K562 (cell line): ENCODE measurements at regions not wholly inside any gene's neighbourhood (a gene's known extent, or its start where the extent isn't known, plus 50 kb on each side); places are given as distances from the start of the nearest gene placed in this dataset.
A peak's percentile ranks its signal among the peaks of the same experiment; 100 is the strongest.

Experiments used
- ATAC-seq: fragments of 200-7000 bp; cut with Tn5 transposase; 3 replicates; pipeline ENCODE4 v1.9.1; 2020; ENCODE audit warnings: moderate library complexity
- BruUV-seq: library from RNA; stranded (reverse); fragments of 400-500 nt; replicated peaks from 2 replicates; lab custom pipeline; 2021; lab: Mats Ljungman, UMichigan
- CTCF ChIA-PET: fragments of 300-600 bp; formaldehyde crosslinking; extraction: SDS; loops from one replicate; lab custom pipeline; 2021; ENCODE audit warnings: low intra/inter-chr PET ratio; lab: Yijun Ruan, JAX
- POLR2A ChIA-PET: fragments of 300-600, 350-650 bp; sonication (Branson Sonifier 250); formaldehyde crosslinking; extraction: SDS; loops from one replicate; lab custom pipeline; 2021; ENCODE audit warnings: antibody characterized with exemption, inconsistent platforms; lab: Yijun Ruan, JAX
- DNase-seq, 4 experiments: peaks; one replicate each; pipeline versions ENCODE4 v3.0.0 to v3.0.0-alpha.2; 2011 to 2018; ENCODE audit warnings: low spot score in 3 of 4, mixed read lengths in 3 of 4; ENCODE audit errors: extremely low read depth in 1 of 4
- FAIRE-seq: peaks from 2 replicates; lab custom pipeline; 2011; peaks lifted over from hg19 to GRCh38; lab: Jason Lieb, UNC
- H2AFZ ChIP-seq: 2 replicates; pipeline ENCODE4 v1.6.0; 2011; ENCODE audit warnings: low read depth, low read length, control low read depth, inconsistent platforms
- H3K27ac ChIP-seq: fragments of 200-600 bp; 3 replicates; pipeline ENCODE4 v1.8.0; 2011; ENCODE audit warnings: low read depth, mild to moderate bottlenecking, control low read depth, inconsistent platforms, low read length, moderate library complexity, mixed read lengths; ENCODE audit errors: extremely low read depth
- H3K27me3 ChIP-seq, 2 experiments: fragments of 300-600 bp in 1 of 2; 2 replicates in 1 of 2; 3 replicates in 1 of 2; pipeline versions ENCODE4 v1.6.0 to v1.8.0; 2011; ENCODE audit warnings: inconsistent platforms in 2 of 2, low read length in 2 of 2, mild to moderate bottlenecking in 1 of 2, mixed read lengths in 1 of 2, moderate library complexity in 1 of 2; ENCODE audit not compliant: control insufficient read depth in 2 of 2, insufficient read depth in 2 of 2
- H3K36me3 ChIP-seq: fragments of 300-600 bp; 3 replicates; pipeline ENCODE4 v1.8.0; 2011; ENCODE audit warnings: mild to moderate bottlenecking, low read length, inconsistent platforms; ENCODE audit not compliant: control insufficient read depth, insufficient read depth
- H3K4me1 ChIP-seq, 2 experiments: fragments of 200-600 bp in 1 of 2; replicated peaks in 1 of 2; 2 replicates in 1 of 2; 3 replicates in 1 of 2; pipeline versions ENCODE4 v1.5.1 to v1.8.0; 2011; ENCODE audit warnings: inconsistent platforms in 2 of 2, low read length in 2 of 2, mild to moderate bottlenecking in 1 of 2, mixed read lengths in 1 of 2, moderate library complexity in 1 of 2; ENCODE audit not compliant: control insufficient read depth in 2 of 2, insufficient read depth in 2 of 2
- H3K4me2 ChIP-seq: 2 replicates; pipeline ENCODE4 v1.6.1; 2011; ENCODE audit warnings: low read length, control low read depth, inconsistent platforms, mixed read lengths; ENCODE audit not compliant: insufficient read depth
- H3K4me3 ChIP-seq: fragments of 200-600 bp; sonication (generic), shearing (Covaris generic); 2 replicates; pipeline ENCODE4 v1.5.1; 2016; ENCODE audit warnings: control low read depth, inconsistent platforms
- H3K79me2 ChIP-seq: fragments of 200-600 bp; 3 replicates; pipeline ENCODE4 v1.8.0; 2011; ENCODE audit warnings: low read length, inconsistent platforms; ENCODE audit not compliant: control insufficient read depth, insufficient read depth
- H3K9ac ChIP-seq, 2 experiments: 2 replicates each; pipeline versions ENCODE4 v1.6.0 to v1.6.1; 2011; ENCODE audit warnings: low read depth in 2 of 2, low read length in 2 of 2, control low read depth in 1 of 2, inconsistent platforms in 1 of 2, mild to moderate bottlenecking in 1 of 2, mixed read lengths in 1 of 2; ENCODE audit not compliant: insufficient read depth in 1 of 2
- H3K9me1 ChIP-seq: one replicate; pipeline ENCODE4 v1.6.0; 2011; ENCODE audit warnings: inconsistent platforms, mild to moderate bottlenecking, low read length, moderate library complexity; ENCODE audit not compliant: control insufficient read depth, insufficient read depth
- H3K9me3 ChIP-seq: replicated peaks from 2 replicates; pipeline ENCODE4 v1.5.1; 2011; ENCODE audit warnings: low read depth, low read length, inconsistent platforms; ENCODE audit not compliant: control insufficient read depth, insufficient read depth
- H4K20me1 ChIP-seq: replicated peaks from 2 replicates; pipeline ENCODE4 v1.6.1; 2011; ENCODE audit warnings: low read length, inconsistent platforms, mixed read lengths; ENCODE audit not compliant: control insufficient read depth, insufficient read depth
- HDAC1 ChIP-seq, 2 experiments: fragments of 450-650 bp; IDR thresholded peaks; 2 replicates each; pipeline ENCODE4 v1.6.1; 2016 to 2017; ENCODE audit warnings: inconsistent platforms in 1 of 2, mild to moderate bottlenecking in 1 of 2, moderate library complexity in 1 of 2
- KDM1A ChIP-seq, 2 experiments: fragments of 450-650 bp; IDR thresholded peaks; 2 replicates each; pipeline ENCODE4 v1.6.1; 2016; ENCODE audit warnings: mild to moderate bottlenecking in 2 of 2
- PML ChIP-seq: IDR thresholded peaks from 2 replicates; pipeline ENCODE4 v1.6.1; 2012; ENCODE audit warnings: low read length, inconsistent platforms
- RCOR1 ChIP-seq, 2 experiments: IDR thresholded peaks; 2 replicates each; pipeline ENCODE4 v1.6.1; 2012; ENCODE audit warnings: low read depth in 2 of 2, low read length in 2 of 2, borderline replicate concordance in 1 of 2, improper control_type of control experiment in 1 of 2
- TCF3 ChIP-seq: sonication (generic); formaldehyde crosslinking; IDR thresholded peaks from 2 replicates; pipeline ENCODE4 v1.4.0; 2020; ENCODE audit warnings: mild to moderate bottlenecking, missing genetic modification reagents
- WGBS: fragments of 100-300 bp; shearing (Covaris generic); methylation state at CpG from one replicate; pipeline ENCODE4 v1.1.6; 2016; ENCODE audit warnings: low coverage, mixed read lengths; ENCODE audit not compliant: insufficient coverage; ENCODE audit errors: missing lambda C conversion rate; 5-methylcytosine and 5-hydroxymethylcytosine counted together
- in situ Hi-C: fragments of 300-500 bp; cut with MboI; formaldehyde crosslinking; loops from 4 replicates; pipeline ENCODE4 v1.15.0; 2018; ENCODE audit warnings: inconsistent platforms, mixed read lengths
- intact Hi-C: fragments of 100-400 bp; cut with micrococcal nuclease; formaldehyde crosslinking; loops from 2 replicates; pipeline ENCODE4 v1.14.2; 2022

DNA sequence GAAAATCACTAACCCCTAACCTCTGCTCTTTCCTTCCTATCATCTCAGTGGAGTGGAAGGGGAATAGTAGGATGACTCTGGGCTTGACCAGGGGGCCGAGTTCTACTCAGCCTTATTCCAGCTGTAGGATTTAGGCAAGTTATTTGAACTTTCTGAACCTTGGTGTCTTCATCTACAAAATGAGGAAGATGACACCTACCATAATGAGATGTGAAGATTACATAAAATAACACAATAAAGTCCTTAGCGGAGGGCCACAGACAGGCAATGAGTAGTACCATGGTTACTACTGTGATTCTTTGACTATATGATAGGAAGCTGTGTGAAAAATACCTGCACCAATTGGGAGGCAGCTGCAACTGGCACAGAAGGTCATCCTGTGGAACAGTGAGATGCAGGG is 53.6 kb upstream of the PIM1 start:
- peaks cover 12 to 18% of the 10 kb centered on the region in 2 experiments; a peak in 4 of 5 replicates for H3K4me1 ChIP-seq

DNA sequence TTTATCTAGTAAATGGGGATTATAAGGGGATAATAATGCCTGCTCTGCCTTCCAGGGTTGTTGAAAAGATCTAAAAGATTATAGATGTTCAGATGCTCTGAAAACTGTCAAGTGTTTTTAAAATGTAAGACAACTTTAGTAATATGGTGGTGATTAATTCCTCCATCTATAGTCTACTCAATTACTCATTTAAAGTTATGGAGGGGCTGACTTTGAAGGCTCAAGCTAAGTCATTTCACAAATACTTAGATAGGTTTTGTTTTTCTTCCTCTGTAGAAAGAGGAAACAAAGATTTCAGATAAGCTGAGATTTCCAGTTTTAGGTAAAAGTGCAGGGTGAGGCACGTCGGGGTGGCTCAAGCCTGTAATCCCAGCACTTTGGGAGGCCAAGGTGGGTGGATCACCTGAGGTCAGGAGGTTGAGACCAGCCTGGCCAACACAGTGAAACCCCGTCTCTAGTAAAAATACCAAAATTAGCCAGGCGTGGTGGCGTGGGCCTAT is 50.5 kb upstream of the PIM1 start:
- BruUV-seq: no TSS peak
- POLR2A ChIA-PET: interaction anchor here (0.7 to 2.1 kb wide), 3 partner anchors 8 to 16 kb away, joined by 4 to 9 read pairs (median 4); no protein-coding TSS in a partner anchor
- intact Hi-C loops (no loop called here), in situ Hi-C loops (no loop called here)
- TF ChIP-seq TCF3 (CRISPR knock-in tag): no peak
- peak; percentile 39 to 55; a peak in 2 of 4 replicates for TF ChIP-seq KDM1A (IDR thresholded peaks at IDR 0.05)
- peak in 1 of 2 experiments; percentile 26; a peak in 1 of 4 replicates for TF ChIP-seq HDAC1 (IDR thresholded peaks at IDR 0.05)
- peak in 1 of 2 experiments; percentile 75; a peak in 1 of 4 replicates for TF ChIP-seq RCOR1 (IDR thresholded peaks at IDR 0.05; ENCODE audit: borderline replicate concordance in 1 of 2, low read depth in 2 of 2, low read length in 2 of 2)
- ATAC-seq: no peak
- no peaks in the 10 kb centered on the region for H3K79me2 ChIP-seq
- H4K20me1 ChIP-seq: no peaks in the 10 kb centered on the region
- 44% methylated on average over 5 of the region's 5 CpGs for WGBS
- no peak overlapping the region for H3K9ac ChIP-seq
- CTCF ChIA-PET: no interaction called here
- H3K27me3 ChIP-seq: no peaks in the 10 kb centered on the region
- no peak overlapping the region for H2AFZ ChIP-seq
- no peak overlapping the region for H3K27ac ChIP-seq
- no peak for FAIRE-seq
- DNase-seq: no peak
- peaks cover 6 to 9% of the 10 kb centered on the region in 2 experiments; a peak in 3 of 5 replicates for H3K4me1 ChIP-seq
- H3K9me3 ChIP-seq: no peaks in the 10 kb centered on the region
- no peaks in the 10 kb centered on the region for H3K36me3 ChIP-seq
- H3K9me1 ChIP-seq: no peaks in the 10 kb centered on the region
- no peak overlapping the region for H3K4me2 ChIP-seq
- no peak overlapping the region for H3K4me3 ChIP-seq

More for the DNA sequence above, 53.6 kb upstream of the PIM1 start:
- 59% methylated on average over 2 of the region's 2 CpGs for WGBS
- in situ Hi-C loops (no loop called here), intact Hi-C loops (no loop called here)
- Histone ChIP-seq H3K9me3 (no peaks in the 10 kb centered on the region), H3K36me3 (no peaks in the 10 kb centered on the region), H3K27ac (no peak overlapping the region), H3K9ac (no peak overlapping the region; a peak in 1 of 4 replicates), H3K27me3 (no peaks in the 10 kb centered on the region), H3K4me3 (no peak overlapping the region), H4K20me1 (no peaks in the 10 kb centered on the region), H3K9me1 (no peaks in the 10 kb centered on the region), H3K4me2 (no peak overlapping the region), H3K79me2 (no peaks in the 10 kb centered on the region), H2AFZ (0 out of 2 replicates have a peak overlapping the region, but pooled peaks have one; percentile 5)
- ATAC-seq: peak; percentile 14; the same call in 1 of the 3 replicates
- FAIRE-seq: no peak
- ChIA-PET POLR2A (interaction anchor here (1.1 kb wide), 1 partner anchor 14 kb away, joined by 3 read pairs; no protein-coding TSS in a partner anchor), CTCF (interaction anchor here (0.6 kb wide), 1 partner anchor 54 kb away, joined by 3 read pairs; the partner anchor contains the start of gene PIM1)
- no TSS peak for BruUV-seq
- TF ChIP-seq PML: no peak
- DNase-seq: no peak
